NCI-H2227 (cell line): ENCODE measurements at regions not wholly inside any gene's neighbourhood (a gene's known extent, or its start where the extent isn't known, plus 50 kb on each side); places are given as distances from the start of the nearest gene placed in this dataset.

Experiments used
- DNase-seq: peaks from one replicate; lab custom pipeline; 2025; ENCODE audit not compliant: unreplicated experiment; lab: John Stamatoyannopoulos, UW

GRCh38 chr10:56902554-56902953 is 541.5 kb upstream of the ZWINT start:
- no peak for DNase-seq

- DNase-seq: no peak
Observed at GRCh38 chr10:56895306-56895705, 534.2 kb upstream of the ZWINT start.

- no peak for DNase-seq
Observed at GRCh38 chr10:56881218-56881617, 520.2 kb upstream of the ZWINT start.

- DNase-seq: no peak
Observed at GRCh38 chr10:56880606-56881005, 519.5 kb upstream of the ZWINT start.

GRCh38 chr10:56874950-56875349 is 513.9 kb upstream of the ZWINT start:
- DNase-seq: no peak

GRCh38 chr10:56871160-56871668 is 510.2 kb upstream of the ZWINT start:
- no peak for DNase-seq

GRCh38 chr10:56867236-56867635 is 506.2 kb upstream of the ZWINT start:
- DNase-seq: no peak

- no peak for DNase-seq
Observed at GRCh38 chr10:56856569-56856968, 495.5 kb upstream of the ZWINT start.

GRCh38 chr10:56844978-56845529 is 484.0 kb upstream of the ZWINT start:
- no peak for DNase-seq

- DNase-seq: no peak
Observed at GRCh38 chr10:56836659-56837058, 475.6 kb upstream of the ZWINT start.

- no peak for DNase-seq
Observed at GRCh38 chr10:56831681-56832080, 470.6 kb upstream of the ZWINT start.

- no peak for DNase-seq
Observed at GRCh38 chr10:56823849-56824248, 462.8 kb upstream of the ZWINT start.

GRCh38 chr10:56805022-56805421 is 444.0 kb upstream of the ZWINT start:
- DNase-seq: no peak

GRCh38 chr10:56785292-56785691 is 424.2 kb upstream of the ZWINT start:
- no peak for DNase-seq

- DNase-seq: no peak
Observed at GRCh38 chr10:56782503-56782902, 421.4 kb upstream of the ZWINT start.

GRCh38 chr10:56771343-56771742 is 410.3 kb upstream of the ZWINT start:
- DNase-seq: no peak

- DNase-seq: no peak
Observed at GRCh38 chr10:56763090-56763489, 402.0 kb upstream of the ZWINT start.

- no peak for DNase-seq
Observed at GRCh38 chr10:56745490-56745889, 384.4 kb upstream of the ZWINT start.

GRCh38 chr10:56728349-56728748 is 367.3 kb upstream of the ZWINT start:
- DNase-seq: no peak

- DNase-seq: no peak
Observed at GRCh38 chr10:56722912-56723311, 361.9 kb upstream of the ZWINT start.

GRCh38 chr10:56715262-56715661 is 354.2 kb upstream of the ZWINT start:
- no peak for DNase-seq

- no peak for DNase-seq
Observed at GRCh38 chr10:56698506-56698905, 337.4 kb upstream of the ZWINT start.

- DNase-seq: no peak
Observed at GRCh38 chr10:56679578-56679977, 318.5 kb upstream of the ZWINT start.
